T-helper 2 cell (primary cell): ENCODE measurements at regions not wholly inside any gene's neighbourhood (a gene's known extent, or its start where the extent isn't known, plus 50 kb on each side); places are given as distances from the start of the nearest gene placed in this dataset.
"Not testable (repeated sequence)": the region's sequence is repeated elsewhere in the genome, so short reads cannot be mapped to it uniquely, and the experiment has no call there.

Experiments
- DNase-seq, 5 experiments: peaks; one replicate each; pipeline versions ENCODE4 v3.0.0 to v3.0.0-alpha.2; 2012 to 2022

GRCh38 chr3:197368330-197368729, 69.9 kb upstream of the DLG1 start:
- DNase-seq, result no peak

GRCh38 chr3:197367081-197367780, 68.8 kb upstream of the DLG1 start:
- no peak for DNase-seq

GRCh38 chr3:197366301-197367044, 68.1 kb upstream of the DLG1 start:
- DNase-seq, result no peak

GRCh38 chr3:197365586-197365985, 67.2 kb upstream of the DLG1 start:
- DNase-seq, result no peak

GRCh38 chr3:197364410-197365071, 66.1 kb upstream of the DLG1 start:
- no peak for DNase-seq

- DNase-seq, result no peak
Measured at GRCh38 chr3:197363553-197364409, 65.4 kb upstream of the DLG1 start.

GRCh38 chr3:197362081-197362480, 63.7 kb upstream of the DLG1 start:
- no peak for DNase-seq

- not testable (repeated sequence) for DNase-seq
Measured at GRCh38 chr3:197360095-197360494, 61.7 kb upstream of the DLG1 start.

GRCh38 chr3:197359476-197359875, 61.1 kb upstream of the DLG1 start:
- DNase-seq, result not testable (repeated sequence)

- DNase-seq, result no peak
Measured at GRCh38 chr3:197356741-197357140, 58.3 kb upstream of the DLG1 start.

GRCh38 chr3:197356275-197356674, 57.9 kb upstream of the DLG1 start:
- DNase-seq, result no peak

GRCh38 chr3:197355713-197356112, 57.3 kb upstream of the DLG1 start:
- no peak for DNase-seq

GRCh38 chr3:197354568-197355001, 56.2 kb upstream of the DLG1 start:
- no peak for DNase-seq

- DNase-seq, result no peak
Measured at GRCh38 chr3:197353867-197354567, 55.6 kb upstream of the DLG1 start.

- no peak for DNase-seq
Measured at GRCh38 chr3:197353001-197353866, 54.8 kb upstream of the DLG1 start.

GRCh38 chr3:197352382-197352781, 54.0 kb upstream of the DLG1 start:
- DNase-seq, result no peak

GRCh38 chr3:197350446-197350845, 52.0 kb upstream of the DLG1 start:
- no peak for DNase-seq

- DNase-seq, result no peak
Measured at GRCh38 chr3:197349368-197349767, 51.0 kb upstream of the DLG1 start.
